LHCN-M2 (cell line): ENCODE measurements at regions not wholly inside any gene's neighbourhood (a gene's known extent, or its start where the extent isn't known, plus 50 kb on each side); places are given as distances from the start of the nearest gene placed in this dataset.

Experiments used
- DNase-seq: peaks from one replicate; pipeline ENCODE4 v3.0.0-alpha.2; 2012; ENCODE audit warnings: low read depth

DNA sequence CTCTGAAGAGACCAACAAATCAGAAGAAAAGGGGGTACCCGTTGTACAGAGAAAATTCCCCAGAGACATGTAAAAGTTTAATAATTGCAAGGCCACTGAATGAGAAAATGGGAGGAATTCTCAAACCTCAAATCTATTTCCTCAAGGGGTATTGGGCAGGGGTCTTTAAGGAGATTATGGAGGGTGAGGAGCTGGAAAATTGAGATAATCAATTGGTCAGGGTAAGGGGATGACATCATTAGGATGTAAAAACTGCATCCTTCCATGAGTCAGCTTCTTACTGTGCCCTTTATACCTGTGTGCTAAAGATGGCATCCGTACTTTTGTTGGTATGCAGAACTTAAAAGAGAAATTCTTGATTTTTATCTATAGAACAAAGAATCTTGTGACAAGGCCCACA, 641.5 kb downstream of the LRFN5 start:
- DNase-seq = no peak

- no peak for DNase-seq
Observed at GRCh38 chr14:42241101-42241500, 634.4 kb downstream of the LRFN5 start.

DNA sequence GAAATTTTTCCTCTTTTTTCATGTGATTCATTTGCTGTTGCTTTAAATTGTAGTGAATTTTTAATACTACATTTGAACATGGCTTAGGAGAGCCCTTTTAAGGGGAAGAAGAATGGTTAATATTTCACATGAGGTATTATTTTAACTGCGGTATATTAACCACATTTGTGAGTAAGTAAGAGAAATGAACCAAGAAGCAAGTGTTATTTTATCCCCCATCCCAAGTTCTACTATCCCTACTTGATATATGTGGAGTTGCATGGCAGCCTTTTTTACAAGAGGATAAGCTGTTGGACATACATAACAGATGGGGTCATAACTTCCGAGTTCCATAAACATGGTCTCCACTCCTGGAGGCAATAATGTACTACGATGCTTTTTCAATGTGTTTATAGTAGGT, 623.3 kb downstream of the LRFN5 start:
- DNase-seq = no peak

- DNase-seq = no peak
Observed at GRCh38 chr14:42229294-42229693, 622.6 kb downstream of the LRFN5 start.

GRCh38 chr14:42228611-42229010, 621.9 kb downstream of the LRFN5 start:
- no peak for DNase-seq

DNA sequence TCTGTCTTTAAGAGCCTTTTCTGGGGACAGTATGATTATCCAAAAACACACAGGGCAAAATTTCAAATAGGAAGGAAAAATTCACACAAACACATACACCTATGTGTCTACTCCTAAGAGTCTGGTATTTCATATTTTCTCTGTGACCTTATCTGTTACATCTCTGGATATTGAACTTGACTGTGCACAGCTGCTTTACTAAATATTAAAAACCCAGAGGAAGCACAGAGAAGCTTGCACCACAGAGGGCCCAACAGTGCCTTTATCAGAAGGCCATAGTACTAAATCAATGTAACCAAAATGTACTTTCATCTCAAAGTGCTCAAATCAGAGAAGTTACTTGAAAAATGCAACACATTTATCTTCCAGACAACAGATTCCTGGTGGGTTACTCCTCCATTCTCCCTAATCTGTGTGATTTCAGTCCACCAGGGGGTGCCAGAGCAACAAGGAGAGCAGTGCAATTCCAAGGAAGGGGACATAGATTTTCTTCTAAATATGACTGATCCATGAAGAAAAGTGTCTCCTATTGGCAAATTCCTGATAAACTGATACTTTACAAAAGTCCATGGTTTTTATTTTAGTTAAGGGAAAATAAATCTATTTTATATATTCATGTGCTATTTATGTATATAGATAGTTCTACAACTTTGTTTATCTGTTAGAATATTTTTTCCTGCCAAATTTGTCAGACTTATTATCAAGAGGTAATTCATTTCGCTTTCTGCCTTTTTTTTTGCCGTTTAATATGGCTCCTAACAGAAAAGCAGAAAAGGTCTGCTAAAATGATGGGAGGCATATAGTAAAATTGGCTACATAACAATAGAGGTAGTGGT, 617.6 kb downstream of the LRFN5 start:
- DNase-seq = peak; percentile 75

DNA sequence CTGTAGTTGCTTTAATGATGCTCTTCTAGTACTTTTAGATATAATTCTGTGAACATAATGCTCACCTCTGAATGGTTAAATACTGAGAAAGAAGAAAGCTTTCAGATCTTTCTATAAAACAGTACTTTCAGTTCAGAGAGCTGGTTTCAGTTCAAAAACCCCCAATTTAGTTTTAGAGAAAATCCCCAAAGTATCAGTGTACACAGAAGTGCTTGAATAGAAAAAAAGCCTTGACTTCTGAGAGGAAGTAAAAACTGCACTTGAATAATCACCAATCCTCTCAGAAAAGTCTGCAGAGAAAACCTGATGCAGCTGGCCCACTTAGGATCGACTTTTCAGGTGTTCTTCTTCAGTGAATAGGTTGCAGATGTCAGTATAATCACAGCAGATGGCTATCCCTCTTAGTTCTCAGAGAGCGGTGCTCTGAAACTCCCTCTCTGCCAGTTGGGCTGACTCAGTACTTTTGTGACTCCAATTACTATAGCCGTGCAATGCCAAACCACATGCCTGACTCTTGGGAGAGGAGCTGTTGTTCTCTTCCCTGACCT, 616.3 kb downstream of the LRFN5 start:
- DNase-seq = peak; percentile 93

- peak; percentile 98 for DNase-seq
Observed at GRCh38 chr14:42214981-42215491, 608.4 kb downstream of the LRFN5 start.

DNA sequence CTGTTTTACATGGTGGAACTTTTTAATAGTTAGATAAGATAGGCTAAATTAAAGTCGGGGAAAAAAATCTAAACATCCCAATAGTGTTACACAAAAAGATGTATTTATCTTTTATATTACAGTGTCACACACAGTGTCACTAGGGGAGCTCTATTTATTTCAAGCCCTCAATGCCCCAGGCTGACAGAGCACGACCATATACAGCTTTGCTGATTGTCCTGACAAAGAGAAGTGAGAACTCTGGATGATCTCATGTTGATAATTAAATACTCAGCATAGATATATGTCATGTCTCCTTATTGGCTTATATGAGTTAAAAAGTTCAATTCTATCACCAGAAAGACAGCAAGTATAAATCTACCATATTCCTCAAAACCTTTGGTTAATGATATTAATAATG, 594.3 kb downstream of the LRFN5 start:
- DNase-seq = no peak

DNA sequence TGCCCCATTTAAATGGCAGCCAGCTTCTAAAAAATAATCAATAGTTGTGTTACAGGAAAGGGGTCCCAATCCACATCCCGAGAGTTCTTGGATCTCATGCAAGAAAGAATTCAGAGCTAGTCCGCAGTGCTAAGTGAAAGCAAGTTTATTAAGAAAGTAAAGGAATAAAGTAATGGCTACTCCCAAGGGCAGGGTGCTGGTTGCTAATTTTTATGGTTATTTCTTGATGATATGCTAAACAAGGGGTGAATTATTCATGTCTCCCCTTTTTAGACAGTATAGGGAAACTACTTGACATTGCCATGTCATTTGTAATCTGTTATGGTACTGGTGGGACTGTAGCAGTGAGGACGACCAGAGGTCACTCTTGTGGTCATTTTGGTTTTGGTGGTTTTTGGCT, 591.3 kb downstream of the LRFN5 start:
- no peak for DNase-seq

DNA sequence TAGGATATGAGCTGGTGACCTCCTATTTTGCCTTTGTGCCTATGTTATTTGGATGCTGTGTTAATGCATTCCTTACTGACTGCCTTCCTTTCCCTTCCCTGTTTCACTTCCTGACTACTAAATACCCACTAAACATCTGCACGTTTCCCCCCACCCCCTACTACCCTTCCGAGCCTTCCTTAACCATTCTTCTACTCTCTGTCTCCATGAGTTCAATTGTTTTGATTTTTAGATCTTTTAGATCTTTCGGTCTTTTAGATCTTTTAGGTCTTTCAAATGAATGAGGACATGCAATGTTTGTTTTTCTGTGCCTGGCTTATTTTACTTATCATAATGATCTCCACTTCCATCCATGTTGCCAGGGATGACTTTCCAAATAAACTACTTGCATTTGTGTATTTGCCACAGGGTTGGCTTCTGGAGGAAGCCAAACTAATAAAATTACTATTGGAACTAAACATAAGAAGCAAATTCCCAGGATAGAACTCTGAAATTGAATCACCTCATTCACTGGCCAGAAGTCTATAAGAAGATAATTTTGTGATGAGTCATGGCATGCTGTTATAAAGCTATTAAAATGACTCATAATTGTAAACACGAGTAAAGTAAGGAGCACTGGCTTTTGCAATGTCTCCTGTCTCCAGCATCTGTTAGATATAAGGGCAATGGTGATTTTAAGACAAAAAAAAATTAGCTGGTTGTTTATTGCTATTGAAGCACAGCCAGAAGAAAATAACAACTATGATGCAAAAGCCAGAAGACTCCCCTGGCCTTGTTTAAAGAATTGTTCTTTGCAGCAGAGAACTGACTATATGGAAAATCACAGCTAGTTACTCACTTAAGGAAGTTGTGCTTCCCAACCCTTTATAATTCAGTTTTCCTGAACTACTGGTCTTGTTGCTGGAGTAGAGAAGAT, 586.3 kb downstream of the LRFN5 start:
- DNase-seq = peak; percentile 94

DNA sequence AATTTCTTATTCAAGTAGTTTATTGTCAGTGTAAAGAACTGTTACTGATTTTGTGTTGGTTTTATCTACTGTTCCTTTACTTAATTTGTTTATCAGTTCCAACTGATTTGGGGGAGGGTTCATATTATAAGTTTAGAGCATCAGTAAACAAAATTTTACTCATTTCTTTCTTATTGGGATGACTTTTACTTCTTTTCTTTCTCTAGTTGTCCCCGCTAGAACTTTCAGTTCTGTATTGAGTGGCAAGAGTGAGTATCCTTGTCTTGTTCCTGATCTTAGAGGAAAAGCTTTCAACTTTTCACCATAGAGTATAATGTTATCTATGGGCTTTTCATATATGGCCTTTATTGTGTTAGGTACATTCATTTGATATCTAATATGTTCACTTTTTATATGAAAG, 584.1 kb downstream of the LRFN5 start:
- DNase-seq = no peak

GRCh38 chr14:42187846-42188245, 581.2 kb downstream of the LRFN5 start:
- peak; percentile 26 for DNase-seq

- DNase-seq = no peak
Observed at GRCh38 chr14:42185718-42186117, 579.0 kb downstream of the LRFN5 start.

DNA sequence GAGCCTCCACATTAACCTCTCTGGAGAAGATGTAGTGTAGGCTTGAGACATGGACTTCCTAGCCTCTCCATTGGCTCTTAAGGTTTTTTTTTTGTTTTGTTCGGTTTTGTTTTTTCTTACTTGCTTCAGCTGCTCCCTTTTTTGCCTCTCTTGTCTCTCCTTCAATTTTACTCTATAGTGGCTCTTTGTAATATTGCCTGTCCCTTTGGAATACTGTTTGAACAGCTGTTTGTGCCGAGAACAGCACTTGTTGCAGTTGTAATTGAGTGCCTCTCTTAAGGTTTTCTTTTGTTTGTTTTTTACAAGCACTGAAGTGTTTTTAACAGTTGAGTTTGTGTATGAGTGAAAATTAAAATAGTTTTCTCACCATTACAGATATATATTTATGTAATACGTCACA, 567.7 kb downstream of the LRFN5 start:
- DNase-seq = peak; percentile 83

- peak; percentile 22 for DNase-seq
Observed at GRCh38 chr14:42173206-42173605, 566.5 kb downstream of the LRFN5 start.

DNA sequence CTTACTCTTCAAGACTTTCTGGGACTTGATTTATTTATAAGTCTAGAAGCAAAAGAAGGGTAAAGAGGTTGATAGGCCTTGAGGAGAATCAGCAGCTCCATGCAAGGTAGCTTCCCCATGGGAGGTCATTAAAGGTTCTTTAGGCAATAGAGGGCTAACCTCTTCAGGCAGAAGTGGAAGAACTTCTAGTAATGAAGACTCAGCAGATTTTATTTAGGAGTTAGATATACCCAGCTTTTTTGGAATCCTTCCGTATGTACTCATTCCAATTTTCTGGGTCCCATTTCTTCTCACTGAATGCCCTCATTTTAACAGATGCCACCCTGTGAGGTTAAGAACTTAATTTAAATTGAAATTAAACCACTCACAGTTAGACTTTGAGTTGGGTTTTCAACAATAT, 565.6 kb downstream of the LRFN5 start:
- DNase-seq = no peak

- DNase-seq = peak; percentile 63
Observed at GRCh38 chr14:42163136-42163535, 556.5 kb downstream of the LRFN5 start.

DNA sequence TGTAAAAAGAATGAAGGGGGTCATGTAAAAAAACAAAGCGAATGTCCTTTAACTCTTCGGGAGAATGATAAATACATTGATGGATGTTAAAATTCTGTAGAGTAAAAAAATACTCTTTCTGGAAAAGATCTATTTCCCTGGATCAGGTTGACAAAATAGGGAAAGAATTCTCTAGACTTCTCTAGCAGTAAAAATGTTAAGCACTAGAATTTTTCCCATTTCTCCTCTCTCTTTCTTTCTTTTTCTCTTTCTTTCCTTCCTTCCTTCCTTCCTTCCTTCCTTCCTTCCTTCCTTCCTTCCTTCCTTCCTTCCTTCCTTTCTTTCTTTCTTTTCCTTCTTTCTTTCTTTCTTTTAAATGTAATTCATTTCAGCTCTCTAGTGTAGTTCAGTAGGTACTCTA, 552.5 kb downstream of the LRFN5 start:
- no peak for DNase-seq

GRCh38 chr14:42149609-42150261, 543.1 kb downstream of the LRFN5 start:
- DNase-seq = no peak

DNA sequence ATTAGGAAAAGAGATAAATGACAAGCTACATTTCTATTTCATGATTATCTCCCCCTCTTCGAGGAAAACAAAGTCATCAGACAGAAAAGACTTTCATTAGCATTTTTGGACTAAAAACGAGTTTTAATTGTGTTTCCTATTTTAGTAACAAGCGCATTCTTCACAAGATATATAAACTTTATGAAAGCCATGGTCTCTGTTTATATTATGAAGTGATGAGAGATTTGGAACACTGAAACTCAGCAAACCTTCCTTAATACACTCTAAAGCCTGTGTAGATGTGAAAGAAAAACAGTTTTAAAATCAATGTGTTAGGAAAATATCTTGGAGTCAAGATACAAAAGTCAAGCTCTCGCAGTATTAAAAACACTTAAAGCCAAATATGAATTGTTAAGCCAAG, 539.1 kb downstream of the LRFN5 start:
- no peak for DNase-seq

DNA sequence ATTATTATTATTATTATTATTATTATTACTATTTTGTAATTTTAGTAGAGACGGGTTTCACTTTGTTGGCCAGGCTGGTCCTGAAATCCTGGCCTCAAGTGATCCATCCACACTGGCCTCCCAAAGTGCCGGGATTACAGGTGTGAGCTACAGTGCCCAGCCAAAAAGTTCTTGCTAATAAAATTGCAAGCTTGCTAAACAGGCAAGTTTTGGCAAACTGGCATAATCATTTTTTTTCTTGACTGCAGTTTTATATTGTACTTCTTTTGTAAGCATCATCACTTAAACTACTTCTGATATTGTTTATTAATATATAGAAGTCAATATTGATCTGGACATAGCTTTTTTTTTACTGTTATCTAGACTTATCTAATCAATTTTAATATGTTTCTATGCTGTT, 536.4 kb downstream of the LRFN5 start:
- no peak for DNase-seq
